Amniotic epithelial cell (primary cell): ENCODE measurements at regions not wholly inside any gene's neighbourhood (a gene's known extent, or its start where the extent isn't known, plus 50 kb on each side); places are given as distances from the start of the nearest gene placed in this dataset.
"Not testable (repeated sequence)": the region's sequence is repeated elsewhere in the genome, so short reads cannot be mapped to it uniquely, and the experiment has no call there.

Source experiments
- DNase-seq: peaks from one replicate; pipeline ENCODE4 v3.0.0-alpha.2; 2010; ENCODE audit warnings: low read depth

DNA sequence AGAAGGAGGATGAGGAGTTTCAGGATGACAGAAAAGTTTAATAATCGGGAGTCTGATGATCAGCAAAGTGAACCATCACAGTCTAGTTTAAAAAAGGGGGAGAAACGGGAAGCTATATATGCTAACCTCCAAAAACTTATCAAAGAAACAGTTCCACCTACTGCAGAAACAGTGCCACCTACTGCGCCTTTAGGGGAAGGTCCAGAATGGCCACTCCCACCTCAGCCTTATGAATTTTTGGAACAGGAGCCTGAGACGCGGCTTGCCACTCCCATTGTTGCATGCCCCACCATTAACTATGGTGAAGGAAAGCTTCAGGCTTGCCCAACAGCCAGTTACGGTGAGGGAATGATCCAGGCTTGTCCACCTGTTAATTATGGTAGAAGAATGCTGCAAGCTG is 929.0 kb downstream of the SLITRK6 start:
- DNase-seq: no peak

DNA sequence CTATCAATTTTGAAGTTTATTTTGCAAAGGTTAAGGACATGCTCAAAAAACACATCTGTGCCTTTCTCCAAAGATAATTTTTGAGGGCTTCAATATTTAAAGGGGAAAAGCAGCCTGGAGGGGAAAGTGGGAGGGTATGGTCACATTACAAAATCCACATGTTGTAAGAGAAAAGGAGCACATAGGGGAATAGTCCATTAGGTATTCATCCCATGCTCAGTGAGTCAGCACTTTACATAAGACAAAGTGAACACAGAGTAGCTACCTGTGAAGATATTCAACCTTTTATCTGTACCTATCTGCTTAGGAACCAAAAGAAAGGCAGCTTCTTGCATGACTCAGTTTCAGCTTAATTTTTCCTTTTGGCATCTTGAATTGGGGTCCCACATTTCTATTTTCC is 932.0 kb downstream of the SLITRK6 start:
- DNase-seq: no peak

DNA sequence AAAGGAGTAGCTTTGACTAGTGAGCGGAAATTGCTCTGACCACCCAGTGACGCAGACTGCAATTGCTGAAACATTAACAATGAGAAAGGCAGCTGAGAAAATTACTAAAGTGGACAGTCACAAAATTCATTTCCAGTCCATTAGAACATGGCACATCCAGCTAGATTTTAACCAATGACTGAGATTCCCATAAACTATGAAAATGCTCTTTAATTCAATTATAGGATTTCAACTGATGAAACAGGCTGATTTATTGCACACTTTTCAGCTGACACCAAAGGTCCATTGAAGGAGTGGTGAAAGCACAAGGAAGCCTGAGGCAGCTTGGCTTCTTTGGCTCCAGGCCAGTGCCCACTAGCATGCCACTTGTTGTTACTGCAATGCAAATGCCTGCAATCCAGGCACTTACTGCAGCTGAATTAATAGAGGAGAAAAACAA is 933.4 kb downstream of the SLITRK6 start:
- DNase-seq: no peak

DNA sequence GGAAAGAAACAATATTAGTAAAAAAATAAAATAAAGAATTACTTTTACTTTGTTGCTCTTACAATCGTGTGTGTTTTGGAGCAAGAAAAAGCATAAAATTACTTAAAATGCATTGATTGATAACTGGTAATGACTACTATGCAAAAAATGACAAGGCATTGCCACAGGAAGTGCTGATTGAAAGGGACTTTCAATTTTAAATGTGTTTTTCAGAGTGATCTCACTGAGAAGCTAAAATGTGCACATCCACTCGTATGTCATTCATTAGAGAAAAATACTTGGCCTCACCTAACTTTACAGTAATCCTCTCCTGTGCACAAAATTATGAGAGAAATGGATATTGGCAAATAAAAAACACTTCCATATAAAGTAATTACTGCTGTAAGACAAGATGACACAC is 934.9 kb downstream of the SLITRK6 start:
- no peak for DNase-seq

DNA sequence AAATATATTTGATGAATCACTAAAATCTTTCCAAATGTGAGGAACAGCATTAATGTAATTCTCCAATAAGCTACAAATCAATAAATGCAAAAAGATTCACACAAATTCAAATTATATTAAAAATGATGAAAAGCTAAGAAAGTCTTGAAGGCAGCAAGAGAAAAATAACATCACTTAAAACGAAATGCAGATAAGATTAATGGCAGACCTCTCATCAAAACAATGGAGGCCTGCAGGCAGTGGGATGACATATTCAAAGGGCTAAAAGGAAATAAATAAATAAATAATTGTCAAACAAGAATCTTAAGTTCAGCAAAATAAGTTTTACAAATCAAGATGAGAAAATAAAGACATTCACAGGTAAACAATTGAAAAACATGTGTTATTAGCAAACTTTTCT is 952.1 kb downstream of the SLITRK6 start:
- DNase-seq: no peak

DNA sequence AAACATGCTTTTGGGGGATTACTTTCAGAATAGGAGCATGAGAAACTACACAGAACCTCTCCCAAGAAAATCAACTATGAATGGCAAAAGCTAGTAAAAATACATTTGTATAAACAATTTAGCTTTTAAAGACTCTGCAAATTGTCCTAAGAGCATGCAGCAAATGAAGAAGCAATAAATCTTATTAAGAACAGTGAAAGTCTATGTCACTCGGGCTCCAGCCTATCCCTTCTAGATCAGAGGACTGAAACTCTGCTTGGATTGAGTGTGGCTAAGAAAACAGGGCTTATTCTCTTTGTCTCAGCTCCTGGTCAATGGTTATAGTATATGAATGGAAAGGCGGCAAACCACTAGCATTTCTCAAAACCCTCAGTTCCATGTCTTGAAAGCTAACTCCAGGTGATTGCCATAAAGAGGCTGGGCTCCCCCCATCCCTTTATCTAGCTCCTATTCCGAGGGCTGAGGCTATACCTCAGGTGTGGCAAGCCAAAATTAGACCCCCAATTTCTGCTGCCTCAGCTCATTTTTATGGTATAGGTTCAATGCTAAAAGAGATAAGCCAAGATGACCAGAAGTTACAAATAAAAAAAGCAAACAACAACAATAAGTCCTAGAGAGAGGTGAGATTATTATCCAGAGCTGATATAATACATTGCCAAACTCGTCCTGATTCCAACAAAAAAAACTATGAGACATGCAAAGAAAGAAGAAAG is 953.2 kb downstream of the SLITRK6 start:
- no peak for DNase-seq

DNA sequence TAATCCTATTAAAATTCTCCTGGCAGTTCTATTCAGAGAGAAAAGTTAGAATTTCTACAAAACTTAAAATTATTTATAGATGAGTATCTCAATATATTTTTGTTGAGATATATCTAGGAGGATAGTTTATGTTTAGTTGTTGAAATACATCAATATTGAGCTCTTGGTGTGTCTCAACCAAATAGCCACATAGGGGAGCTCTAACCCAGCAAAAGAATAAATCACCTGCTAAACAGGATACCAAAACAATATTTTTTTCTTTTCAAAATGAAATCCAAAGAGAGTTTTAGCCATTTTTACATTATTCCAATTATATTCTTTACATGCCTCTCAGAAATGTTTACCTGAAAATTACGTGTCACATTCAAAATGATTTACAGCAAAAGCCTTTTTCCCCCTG is 954.7 kb downstream of the SLITRK6 start:
- DNase-seq: no peak

DNA sequence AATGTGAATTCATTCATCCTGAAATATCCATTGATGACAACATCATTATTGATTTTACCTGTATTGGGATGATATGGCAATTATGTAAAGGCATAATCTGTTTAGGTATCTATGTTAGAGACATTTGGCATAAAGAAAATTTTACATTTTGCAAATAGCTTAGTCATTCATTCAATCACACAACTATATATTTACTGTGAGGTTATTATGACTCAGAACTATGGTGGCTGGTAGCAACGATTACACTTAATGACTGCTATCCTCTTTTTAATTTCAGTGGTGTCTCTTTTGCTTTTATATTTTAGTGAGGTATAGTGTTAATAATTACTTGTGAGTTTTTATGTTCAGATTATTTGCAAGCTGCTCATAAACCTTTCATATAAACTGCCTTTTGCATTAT is 955.9 kb downstream of the SLITRK6 start:
- DNase-seq: no peak

GRCh38 chr13:84834201-84834600 is 951.9 kb upstream of the SLITRK1 start:
- DNase-seq: no peak

GRCh38 chr13:84831666-84832657 is 949.7 kb upstream of the SLITRK1 start:
- DNase-seq: no peak

DNA sequence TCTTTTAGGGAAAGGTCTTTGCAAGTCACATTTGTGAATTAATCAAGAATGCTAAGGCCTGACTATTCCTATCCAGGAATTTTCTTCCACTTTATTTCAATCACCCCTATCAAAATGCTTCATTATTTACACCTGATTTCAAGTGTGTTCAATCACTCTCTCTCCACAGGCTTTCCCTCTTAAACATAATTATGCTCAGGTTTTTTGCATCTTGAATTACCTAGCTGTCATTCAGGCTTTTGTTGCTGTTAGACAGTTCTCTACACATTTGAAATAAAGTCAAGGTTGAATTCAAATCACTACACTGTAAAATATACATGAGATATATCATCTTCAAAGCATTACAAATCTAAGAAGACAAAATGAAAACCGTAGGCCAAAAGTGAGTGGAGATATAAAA is 941.3 kb upstream of the SLITRK1 start:
- DNase-seq: no peak

DNA sequence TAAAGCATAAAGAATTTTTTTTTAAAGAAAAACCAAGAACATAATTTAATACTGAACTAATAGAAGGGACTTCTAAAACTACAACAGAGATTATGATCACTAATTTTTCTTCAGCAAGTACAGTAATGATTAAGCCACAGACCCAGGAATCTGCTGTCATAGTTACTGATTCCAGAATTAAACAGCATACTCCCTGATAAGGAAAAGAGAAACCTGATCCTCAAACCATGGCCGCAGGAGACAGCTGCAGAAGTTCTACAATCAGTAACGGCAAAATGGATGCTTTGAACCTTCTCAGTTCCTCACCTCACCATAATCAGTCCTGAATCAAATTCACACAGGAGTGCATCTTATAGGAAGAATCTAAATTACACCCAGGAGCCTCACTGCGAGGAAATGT is 939.0 kb upstream of the SLITRK1 start:
- no peak for DNase-seq

DNA sequence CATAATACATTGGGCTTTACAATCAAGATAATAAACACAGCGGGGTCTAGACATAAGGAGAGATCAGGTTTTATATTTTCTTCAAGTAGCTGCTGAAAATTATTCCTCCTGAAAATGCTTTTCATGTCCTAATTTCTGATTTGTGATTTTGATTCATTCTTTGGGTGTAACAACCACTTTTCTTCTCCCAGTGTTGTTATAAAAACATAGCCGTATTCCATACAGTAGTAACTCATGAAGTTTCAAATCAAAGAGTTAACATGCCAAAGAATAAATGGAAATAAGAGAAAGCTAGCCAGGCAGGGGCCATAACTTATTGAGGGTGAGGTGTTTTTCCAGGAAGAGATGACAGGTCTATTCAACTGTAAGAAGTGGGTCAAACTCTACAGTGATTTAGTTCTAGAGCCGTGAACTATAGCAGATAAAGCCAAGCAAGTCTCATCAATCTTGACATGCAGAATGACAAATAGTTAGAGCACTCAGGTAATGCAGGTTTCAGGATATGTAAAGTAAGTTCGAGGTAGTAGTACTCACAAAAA is 934.4 kb upstream of the SLITRK1 start:
- no peak for DNase-seq

GRCh38 chr13:84812789-84813188 is 930.5 kb upstream of the SLITRK1 start:
- no peak for DNase-seq

- no peak for DNase-seq
Measured at GRCh38 chr13:84812078-84812477, 929.8 kb upstream of the SLITRK1 start.

DNA sequence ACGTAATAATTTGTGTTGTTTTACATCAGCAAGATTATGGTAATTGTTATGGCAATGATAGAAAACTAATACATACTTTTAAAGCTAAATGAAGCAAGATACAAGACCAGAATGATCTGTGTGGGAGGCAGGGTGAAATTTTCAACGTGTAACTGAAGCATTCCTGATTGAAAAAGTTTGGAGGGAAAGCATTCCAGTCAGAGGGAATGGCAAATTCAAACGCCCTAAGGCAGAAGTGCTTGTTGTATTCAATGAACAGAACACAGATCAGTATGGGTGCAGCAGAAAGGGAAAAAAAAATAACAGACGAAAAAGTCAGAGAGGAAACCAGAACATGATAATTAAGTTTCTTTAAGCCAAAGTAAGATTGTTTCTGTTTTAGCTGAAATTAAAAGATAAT is 928.5 kb upstream of the SLITRK1 start:
- DNase-seq: no peak

GRCh38 chr13:84802073-84802472 is 919.8 kb upstream of the SLITRK1 start:
- DNase-seq: no peak

- no peak for DNase-seq
Measured at GRCh38 chr13:84784443-84785153, 902.3 kb upstream of the SLITRK1 start.

DNA sequence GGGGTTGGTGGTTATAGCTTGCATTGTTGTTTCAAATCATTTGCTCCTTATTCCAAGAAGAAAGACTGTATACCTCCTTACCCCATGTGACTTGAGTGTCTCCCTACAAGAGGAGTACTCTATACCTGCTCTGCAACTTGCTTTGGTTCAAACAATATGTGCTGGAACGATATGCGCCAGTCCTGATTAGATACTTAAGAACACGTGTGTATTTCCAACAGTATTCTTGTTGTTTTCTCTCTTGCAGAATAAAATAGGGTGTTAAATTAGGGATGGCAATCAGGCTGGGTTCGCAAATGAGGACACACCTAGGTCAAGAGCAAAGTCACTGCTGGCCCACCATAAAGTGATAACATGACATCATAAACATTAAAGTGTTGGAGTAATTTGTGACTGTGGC is 895.0 kb upstream of the SLITRK1 start:
- no peak for DNase-seq

DNA sequence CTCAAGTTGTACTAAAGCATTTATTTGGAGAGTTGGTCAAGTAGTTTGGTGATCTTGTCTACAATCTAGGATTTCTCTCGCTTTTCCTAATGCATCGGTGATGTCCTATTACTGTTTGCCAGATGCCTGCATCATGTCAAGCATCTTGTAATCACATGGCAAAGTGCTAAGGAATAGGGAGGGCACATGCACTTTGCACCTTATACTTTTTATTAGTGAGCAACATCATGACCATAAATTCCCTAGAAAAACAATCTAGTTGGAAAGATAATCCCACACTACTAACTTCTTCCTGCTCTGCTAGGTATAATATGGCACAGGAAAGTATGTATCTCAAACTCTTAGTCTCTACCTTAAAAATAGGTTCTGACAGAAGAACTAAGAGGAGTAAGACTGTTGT is 894.3 kb upstream of the SLITRK1 start:
- DNase-seq: no peak

- DNase-seq: not testable (repeated sequence)
Measured at GRCh38 chr13:84775920-84776319, 893.6 kb upstream of the SLITRK1 start.

DNA sequence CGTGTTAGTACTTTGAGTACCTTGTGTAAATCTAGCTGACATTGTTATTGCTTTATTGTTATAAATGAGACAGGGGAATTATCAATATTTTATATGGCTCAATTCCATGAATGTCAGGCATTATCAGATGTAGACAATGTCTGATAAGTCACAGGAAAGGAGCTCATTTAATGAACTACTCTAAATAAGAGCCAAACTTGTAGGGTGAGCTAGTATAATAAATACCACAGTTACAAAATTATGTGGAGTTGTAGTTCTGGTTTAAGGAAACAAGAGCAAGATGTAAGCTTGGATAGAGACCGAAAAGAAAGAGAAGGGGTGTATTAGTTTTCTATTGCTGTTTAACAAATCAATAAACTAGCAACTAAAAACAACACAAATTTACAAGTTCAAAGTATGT is 891.8 kb upstream of the SLITRK1 start:
- DNase-seq: no peak
